ENCODE measurements at regions not wholly inside any gene's neighbourhood (a gene's known extent, or its start where the extent isn't known, plus 50 kb on each side); places are given as distances from the start of the nearest gene placed in this dataset.

GRCh38 chr10:64209561-64209960 lies 688.4 kb downstream of the REEP3 start:
- CTCF ChIA-PET = no interaction called here
- POLR2A ChIA-PET = no interaction called here
- no peaks in the 10 kb centered on the region for H3K9me3 ChIP-seq (ENCODE audit: control insufficient read depth, insufficient read depth, low read depth, low read length)
- no peaks in the 10 kb centered on the region for H3K4me1 ChIP-seq (ENCODE audit: control insufficient read depth, insufficient read depth, low read length)
- H3K27ac ChIP-seq (ENCODE audit: extremely low read depth, low read depth, low read length) = no peak overlapping the region
- no peaks in the 10 kb centered on the region for H3K36me3 ChIP-seq (ENCODE audit: control insufficient read depth in 2 of 2, insufficient read depth in 1 of 2, low read length in 2 of 2)
- TF ChIP-seq SP2 (tag by site-specific recombination; IDR thresholded peaks at IDR 0.05) = no peak
- TF ChIP-seq BCL11B (tag by site-specific recombination; IDR thresholded peaks at IDR 0.05; ENCODE audit: low read depth) = no peak
- TF ChIP-seq ZNF629 (tag by site-specific recombination; IDR thresholded peaks at IDR 0.05) = no peak
- TF ChIP-seq REPIN1 (tag by site-specific recombination; IDR thresholded peaks at IDR 0.05; ENCODE audit: low read depth) = no peak
- TF ChIP-seq ZNF354C (tag by site-specific recombination; IDR thresholded peaks at IDR 0.05; ENCODE audit: borderline replicate concordance, low read depth) = no peak
- no peak for TF ChIP-seq ZNF121 (tag by site-specific recombination; IDR thresholded peaks at IDR 0.05)
- no peak for TF ChIP-seq ZNF664 (tag by site-specific recombination; IDR thresholded peaks at IDR 0.05)
- TF ChIP-seq KLF1 (tag by site-specific recombination; IDR thresholded peaks at IDR 0.05) = no peak
- TF ChIP-seq, protein P1, sequence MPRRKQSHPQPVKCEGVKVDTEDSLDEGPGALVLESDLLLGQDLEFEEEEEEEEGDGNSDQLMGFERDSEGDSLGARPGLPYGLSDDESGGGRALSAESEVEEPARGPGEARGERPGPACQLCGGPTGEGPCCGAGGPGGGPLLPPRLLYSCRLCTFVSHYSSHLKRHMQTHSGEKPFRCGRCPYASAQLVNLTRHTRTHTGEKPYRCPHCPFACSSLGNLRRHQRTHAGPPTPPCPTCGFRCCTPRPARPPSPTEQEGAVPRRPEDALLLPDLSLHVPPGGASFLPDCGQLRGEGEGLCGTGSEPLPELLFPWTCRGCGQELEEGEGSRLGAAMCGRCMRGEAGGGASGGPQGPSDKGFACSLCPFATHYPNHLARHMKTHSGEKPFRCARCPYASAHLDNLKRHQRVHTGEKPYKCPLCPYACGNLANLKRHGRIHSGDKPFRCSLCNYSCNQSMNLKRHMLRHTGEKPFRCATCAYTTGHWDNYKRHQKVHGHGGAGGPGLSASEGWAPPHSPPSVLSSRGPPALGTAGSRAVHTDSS (tag by site-specific recombination; IDR thresholded peaks at IDR 0.05) = no peak
- no peak for TF ChIP-seq MYNN (tag by site-specific recombination; IDR thresholded peaks at IDR 0.05; ENCODE audit: borderline replicate concordance)
- TF ChIP-seq ZNF488 (tag by site-specific recombination; IDR thresholded peaks at IDR 0.05) = no peak
- TF ChIP-seq KLF8 (tag by site-specific recombination; IDR thresholded peaks at IDR 0.05) = no peak
- TF ChIP-seq ZBTB44 (tag by site-specific recombination; IDR thresholded peaks at IDR 0.05) = no peak
- TF ChIP-seq ZNF76 (tag by site-specific recombination; IDR thresholded peaks at IDR 0.05; ENCODE audit: borderline replicate concordance, low read depth) = no peak
- no peak for TF ChIP-seq ZNF544 (tag by site-specific recombination; IDR thresholded peaks at IDR 0.05)
- TF ChIP-seq, protein P2, sequence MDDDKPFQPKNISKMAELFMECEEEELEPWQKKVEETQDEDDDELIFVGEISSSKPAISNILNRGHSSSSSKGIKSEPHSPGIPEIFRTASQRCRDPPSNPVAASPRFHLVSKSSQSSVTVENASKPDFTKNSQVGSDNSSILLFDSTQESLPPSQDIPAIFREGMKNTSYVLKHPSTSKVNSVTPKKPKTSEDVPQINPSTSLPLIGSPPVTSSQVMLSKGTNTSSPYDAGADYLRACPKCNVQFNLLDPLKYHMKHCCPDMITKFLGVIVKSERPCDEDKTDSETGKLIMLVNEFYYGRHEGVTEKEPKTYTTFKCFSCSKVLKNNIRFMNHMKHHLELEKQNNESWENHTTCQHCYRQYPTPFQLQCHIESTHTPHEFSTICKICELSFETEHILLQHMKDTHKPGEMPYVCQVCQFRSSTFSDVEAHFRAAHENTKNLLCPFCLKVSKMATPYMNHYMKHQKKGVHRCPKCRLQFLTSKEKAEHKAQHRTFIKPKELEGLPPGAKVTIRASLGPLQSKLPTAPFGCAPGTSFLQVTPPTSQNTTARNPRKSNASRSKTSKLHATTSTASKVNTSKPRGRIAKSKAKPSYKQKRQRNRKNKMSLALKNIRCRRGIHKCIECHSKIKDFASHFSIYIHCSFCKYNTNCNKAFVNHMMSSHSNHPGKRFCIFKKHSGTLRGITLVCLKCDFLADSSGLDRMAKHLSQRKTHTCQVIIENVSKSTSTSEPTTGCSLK (tag by site-specific recombination; IDR thresholded peaks at IDR 0.05) = no peak
- TF ChIP-seq ZFP37 (tag by site-specific recombination; IDR thresholded peaks at IDR 0.05) = no peak
- no peak overlapping the region for H3K4me3 ChIP-seq (ENCODE audit: low read depth, low read length)

GRCh38 chr10:64210211-64210610 lies 689.0 kb downstream of the REEP3 start:
- CTCF ChIA-PET = no interaction called here
- no peak overlapping the region for H3K4me3 ChIP-seq (ENCODE audit: low read depth, low read length)
- H3K36me3 ChIP-seq (ENCODE audit: control insufficient read depth in 2 of 2, insufficient read depth in 1 of 2, low read length in 2 of 2) = no peaks in the 10 kb centered on the region
- POLR2A ChIA-PET = no interaction called here
- H3K9me3 ChIP-seq (ENCODE audit: control insufficient read depth, insufficient read depth, low read depth, low read length) = no peaks in the 10 kb centered on the region
- no peak overlapping the region for H3K27ac ChIP-seq (ENCODE audit: extremely low read depth, low read depth, low read length)
- no peaks in the 10 kb centered on the region for H3K4me1 ChIP-seq (ENCODE audit: control insufficient read depth, insufficient read depth, low read length)
- TF ChIP-seq PRDM4 (tag by site-specific recombination; IDR thresholded peaks at IDR 0.05) (no peak), ZNF324 (tag by site-specific recombination; IDR thresholded peaks at IDR 0.05) (no peak), ZNF223 (tag by site-specific recombination; IDR thresholded peaks at IDR 0.05) (no peak), SP3 (tag by site-specific recombination; IDR thresholded peaks at IDR 0.05) (no peak)
- TF ChIP-seq, protein P3, sequence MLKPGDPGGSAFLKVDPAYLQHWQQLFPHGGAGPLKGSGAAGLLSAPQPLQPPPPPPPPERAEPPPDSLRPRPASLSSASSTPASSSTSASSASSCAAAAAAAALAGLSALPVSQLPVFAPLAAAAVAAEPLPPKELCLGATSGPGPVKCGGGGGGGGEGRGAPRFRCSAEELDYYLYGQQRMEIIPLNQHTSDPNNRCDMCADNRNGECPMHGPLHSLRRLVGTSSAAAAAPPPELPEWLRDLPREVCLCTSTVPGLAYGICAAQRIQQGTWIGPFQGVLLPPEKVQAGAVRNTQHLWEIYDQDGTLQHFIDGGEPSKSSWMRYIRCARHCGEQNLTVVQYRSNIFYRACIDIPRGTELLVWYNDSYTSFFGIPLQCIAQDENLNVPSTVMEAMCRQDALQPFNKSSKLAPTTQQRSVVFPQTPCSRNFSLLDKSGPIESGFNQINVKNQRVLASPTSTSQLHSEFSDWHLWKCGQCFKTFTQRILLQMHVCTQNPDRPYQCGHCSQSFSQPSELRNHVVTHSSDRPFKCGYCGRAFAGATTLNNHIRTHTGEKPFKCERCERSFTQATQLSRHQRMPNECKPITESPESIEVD (tag by site-specific recombination; IDR thresholded peaks at IDR 0.05) = no peak
